CD4-positive, alpha-beta T cell (primary cell): ENCODE measurements at regions not wholly inside any gene's neighbourhood (a gene's known extent, or its start where the extent isn't known, plus 50 kb on each side); places are given as distances from the start of the nearest gene placed in this dataset.

Source experiments
- ATAC-seq: fragments of 200-7000 bp; cut with Tn5 transposase; one replicate; pipeline ENCODE4 v1.10.0; 2022; ENCODE audit warnings: mild to moderate bottlenecking; ENCODE audit not compliant: poor library complexity
- CTCF ChIA-PET: fragments of 350-600 bp; sonication (Branson Sonifier 250); formaldehyde crosslinking; loops from one replicate; lab custom pipeline; 2021; ENCODE audit warnings: antibody characterized with exemption, inconsistent platforms; lab: Charles Lee
- POLR2A ChIA-PET: fragments of 350-600 bp; sonication (Branson Sonifier 250); formaldehyde crosslinking; loops from one replicate; lab custom pipeline; 2021; ENCODE audit warnings: antibody characterized with exemption, inconsistent platforms; lab: Charles Lee
- DNase-seq, 14 experiments: peaks; one replicate each; pipeline ENCODE4 v3.0.0-alpha.2; 2013 to 2020; ENCODE audit warnings: mixed read lengths in 2 of 14
- H3K27ac ChIP-seq, 2 donors: one replicate each; pipeline versions ENCODE4 v1.5.1 to v1.7.0; 2013; ENCODE audit warnings: low read length in 2 of 2, low read depth in 1 of 2, mild to moderate bottlenecking in 1 of 2
- H3K27me3 ChIP-seq, 2 experiments: 1 replicate in 1 of 2; 2 replicates in 1 of 2; pipeline versions ENCODE4 v1.6.1 to v1.7.0; 2013; ENCODE audit warnings: low read length in 2 of 2, control low read depth in 1 of 2, mild to moderate bottlenecking in 1 of 2, moderate library complexity in 1 of 2; ENCODE audit not compliant: insufficient read depth in 2 of 2, control insufficient read depth in 1 of 2
- H3K36me3 ChIP-seq: one replicate; pipeline ENCODE4 v1.6.1; 2013; ENCODE audit warnings: low read length, control low read depth; ENCODE audit not compliant: insufficient read depth
- H3K4me1 ChIP-seq: one replicate; pipeline ENCODE4 v1.6.1; 2013; ENCODE audit warnings: low read length, control low read depth; ENCODE audit not compliant: insufficient read depth
- H3K4me3 ChIP-seq: one replicate; pipeline ENCODE4 v1.5.1; 2013; ENCODE audit warnings: mild to moderate bottlenecking, low read length, moderate library complexity
- H3K9me3 ChIP-seq, 2 experiments: 1 replicate in 1 of 2; 2 replicates in 1 of 2; pipeline versions ENCODE4 v1.6.1 to v1.7.0; 2013; ENCODE audit warnings: low read length in 2 of 2, mild to moderate bottlenecking in 2 of 2, control low read depth in 1 of 2, moderate library complexity in 1 of 2; ENCODE audit not compliant: control insufficient read depth in 1 of 2, insufficient read depth in 1 of 2
- H3K27ac Mint-ChIP-seq: one replicate; pipeline ENCODE4 v1.8.0; 2020; ENCODE audit warnings: mixed read lengths
- H3K27me3 Mint-ChIP-seq: one replicate; pipeline ENCODE4 v1.8.0; 2021; ENCODE audit warnings: mixed read lengths
- H3K36me3 Mint-ChIP-seq: one replicate; pipeline ENCODE4 v1.8.0; 2021; ENCODE audit warnings: low read depth, mixed read lengths
- H3K4me1 Mint-ChIP-seq: one replicate; pipeline ENCODE4 v1.8.0; 2021; ENCODE audit warnings: low read depth, mixed read lengths
- H3K4me3 Mint-ChIP-seq: one replicate; pipeline ENCODE4 v1.8.0; 2020; ENCODE audit warnings: mild to moderate bottlenecking, mixed read lengths
- H3K9me3 Mint-ChIP-seq: one replicate; pipeline ENCODE4 v1.8.0; 2020; ENCODE audit warnings: mixed read lengths
- CTCF ChIP-seq: fragments of 200-600 bp; IDR thresholded peaks from one replicate; pipeline ENCODE4 v1.8.0; 2022; ENCODE audit warnings: antibody characterized with exemption, mild to moderate bottlenecking
- intact Hi-C, 2 experiments: fragments of 100-400 bp; cut with DNase I in 1 of 2; cut with micrococcal nuclease in 1 of 2; formaldehyde crosslinking; loops; one replicate each; pipeline versions ENCODE4 v1.15.1 to v1.9.0; 2023 to 2025; cut with DNase I, micrococcal nuclease

DNA sequence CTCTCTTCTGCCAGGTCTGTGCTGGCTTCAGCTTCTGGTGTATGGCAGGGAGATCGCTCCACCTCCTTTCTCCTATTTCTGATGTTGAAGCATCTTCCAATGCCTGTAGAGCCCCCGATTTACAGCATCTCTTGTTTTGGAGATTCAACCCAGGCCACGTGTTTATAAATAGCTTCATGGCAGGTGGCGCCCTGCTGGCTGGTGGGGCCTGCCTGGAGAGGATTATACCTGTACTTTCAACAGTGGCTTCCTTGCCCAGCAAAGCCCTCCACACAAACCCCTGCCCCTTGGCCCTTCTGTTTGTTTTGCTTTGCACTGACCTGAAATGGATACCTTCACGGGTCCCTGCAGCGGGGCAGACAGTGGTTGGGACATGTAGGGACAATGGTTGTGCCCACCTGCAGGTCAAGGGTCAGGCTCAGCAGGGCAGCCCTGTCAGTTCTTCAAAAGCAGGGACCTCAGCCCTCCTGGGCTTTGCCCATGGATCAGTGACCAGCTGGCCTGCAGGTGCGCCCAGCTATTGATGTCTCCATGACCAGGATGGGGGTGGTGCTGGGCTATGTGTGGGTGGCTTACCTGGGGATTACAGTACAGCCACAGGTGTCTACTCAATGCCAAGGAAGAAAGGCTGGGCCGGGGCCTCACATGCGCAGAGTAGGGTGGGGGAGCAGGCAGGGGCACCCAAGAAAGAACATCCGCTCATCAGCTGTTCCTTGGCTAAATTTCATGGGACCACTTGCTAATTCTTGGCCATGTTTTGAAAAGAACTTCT is 112.7 kb upstream of the PRR23C start:
- H3K36me3 ChIP-seq, result no peaks in the 10 kb centered on the region
- Mint-ChIP-seq H3K36me3 (no peaks in the 10 kb centered on the region), H3K4me3 (no peak overlapping the region), H3K9me3 (no peaks in the 10 kb centered on the region), H3K27ac (no peak overlapping the region), H3K4me1 (no peaks in the 10 kb centered on the region), H3K27me3 (peaks cover 5% of the 10 kb centered on the region)
- no peak overlapping the region for H3K4me3 ChIP-seq
- no peak overlapping the region for H3K27ac ChIP-seq
- no peaks in the 10 kb centered on the region for H3K4me1 ChIP-seq
- ATAC-seq (no peak), DNase-seq (no peak)
- peaks cover 0 to 6% of the 10 kb centered on the region in 2 experiments for H3K9me3 ChIP-seq
- CTCF ChIA-PET, result no interaction called here
- intact Hi-C loops, result no loop called here
- POLR2A ChIA-PET, result no interaction called here
- TF ChIP-seq CTCF, result no peak
- H3K27me3 ChIP-seq, result peaks cover 0 to 2% of the 10 kb centered on the region in 2 experiments

GRCh38 chr3:139159356-139159755 is 114.7 kb upstream of the PRR23C start:
- CTCF ChIA-PET, result no interaction called here

GRCh38 chr3:139173372-139174108 is 128.8 kb upstream of the PRR23C start:
- H3K27ac Mint-ChIP-seq, result no peak overlapping the region
- TF ChIP-seq CTCF, result no peak
- ATAC-seq (no peak), DNase-seq (no peak)
- CTCF ChIA-PET, result interaction anchor here (1.1 kb wide), 1 partner anchor 42 kb away, joined by 4 read pairs; no protein-coding TSS in a partner anchor
- H3K4me3 ChIP-seq, result no peak overlapping the region
- H3K4me1 ChIP-seq, result no peaks in the 10 kb centered on the region
- no peaks in the 10 kb centered on the region for H3K4me1 Mint-ChIP-seq
- H3K9me3 ChIP-seq, result peaks cover 0 to 10% of the 10 kb centered on the region in 2 experiments
- H3K4me3 Mint-ChIP-seq, result no peak overlapping the region
- no peaks in the 10 kb centered on the region for H3K36me3 ChIP-seq
- intact Hi-C loops, result no loop called here
- H3K27ac ChIP-seq, result no peak overlapping the region
- no peaks in the 10 kb centered on the region for H3K36me3 Mint-ChIP-seq
- peaks cover 12% of the 10 kb centered on the region for H3K9me3 Mint-ChIP-seq
- POLR2A ChIA-PET, result no interaction called here
- H3K27me3 ChIP-seq, result no peaks in the 10 kb centered on the region
- peaks cover 22% of the 10 kb centered on the region for H3K27me3 Mint-ChIP-seq

More at GRCh38 chr3:139159356-139159755, 114.7 kb upstream of the PRR23C start:
- no peak for DNase-seq
- POLR2A ChIA-PET, result no interaction called here
- no peak for TF ChIP-seq CTCF
- peaks cover 0 to 6% of the 10 kb centered on the region in 2 experiments for H3K9me3 ChIP-seq
- intact Hi-C loops, result no loop called here
- no peak overlapping the region for H3K27ac ChIP-seq
- Mint-ChIP-seq H3K4me1 (no peaks in the 10 kb centered on the region), H3K36me3 (no peaks in the 10 kb centered on the region), H3K27ac (no peak overlapping the region), H3K4me3 (no peak overlapping the region), H3K27me3 (peaks cover 5% of the 10 kb centered on the region), H3K9me3 (no peaks in the 10 kb centered on the region)
- no peaks in the 10 kb centered on the region for H3K4me1 ChIP-seq
- H3K27me3 ChIP-seq, result peaks cover 0 to 2% of the 10 kb centered on the region in 2 experiments
- H3K36me3 ChIP-seq, result no peaks in the 10 kb centered on the region
- no peak for ATAC-seq
- H3K4me3 ChIP-seq, result no peak overlapping the region
